Breast epithelium (tissue), 4 donors: ENCODE measurements at regions not wholly inside any gene's neighbourhood (a gene's known extent, or its start where the extent isn't known, plus 50 kb on each side); places are given as distances from the start of the nearest gene placed in this dataset.
"Not testable (repeated sequence)": the region's sequence is repeated elsewhere in the genome, so short reads cannot be mapped to it uniquely, and the experiment has no call there.

ENCODE experiments used
- DNase-seq, 2 donors: peaks; one replicate each; pipeline ENCODE4 v3.0.0-alpha.2; 2019; ENCODE audit warnings: low spot score in 2 of 2
- H3K27ac ChIP-seq, 2 donors: fragments of 200-600 bp; sonication (generic) in 1 of 2; one replicate each; pipeline ENCODE4 v1.5.1; 2016 to 2019; ENCODE audit warnings: mild to moderate bottlenecking in 1 of 2
- H3K27me3 ChIP-seq, 2 donors: fragments of 200-600 bp; sonication (generic) in 1 of 2; one replicate each; pipeline versions ENCODE4 v1.5.1 to v1.6.0; 2017 to 2019; ENCODE audit warnings: control low read depth in 1 of 2, mild to moderate bottlenecking in 1 of 2
- H3K36me3 ChIP-seq: fragments of 200-600 bp; one replicate; pipeline ENCODE4 v1.5.1; 2019
- H3K4me1 ChIP-seq, 2 donors: fragments of 200-600 bp; sonication (generic); one replicate each; pipeline ENCODE4 v1.5.1; 2016 to 2019; ENCODE audit warnings: control low read depth in 1 of 2
- H3K4me3 ChIP-seq, 3 donors: fragments of 200-600 bp; sonication (generic); 1 replicate in 2 of 3; 2 replicates in 1 of 3; pipeline ENCODE4 v1.5.1; 2016 to 2019; ENCODE audit warnings: mild to moderate bottlenecking in 3 of 3, moderate library complexity in 2 of 3
- H3K9me3 ChIP-seq, 2 donors: fragments of 200-600 bp; sonication (generic) in 1 of 2; one replicate each; pipeline ENCODE4 v1.5.1; 2016 to 2019; ENCODE audit warnings: control low read depth in 1 of 2
- intact Hi-C: fragments of 100-400 bp; cut with DNase I; formaldehyde crosslinking; loops from one replicate; pipeline ENCODE4 v1.15.1; 2023; ENCODE audit warnings: low total_unique reads

DNA sequence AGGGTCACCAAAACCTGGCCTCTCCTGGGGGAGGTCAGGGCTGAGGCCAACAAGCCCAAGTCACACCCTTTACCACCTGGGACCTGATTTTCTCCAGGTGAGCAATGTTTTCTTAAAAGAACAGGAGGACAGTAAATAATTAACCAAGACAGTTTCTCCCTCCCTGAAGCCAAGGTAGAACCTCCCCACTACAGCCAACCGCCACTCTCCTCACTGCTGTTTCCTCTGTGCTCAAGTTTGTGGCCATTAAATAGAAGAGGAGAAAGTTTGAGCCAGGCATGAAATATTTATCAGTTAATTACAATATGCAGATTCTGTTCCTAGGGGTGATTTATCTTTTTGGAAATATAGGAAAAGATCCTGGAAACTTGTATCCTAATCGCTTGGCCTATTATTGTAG is 150.6 kb upstream of the ANKRD20A1 start:
- H3K36me3 ChIP-seq, DNase-seq, H3K9me3 ChIP-seq, H3K4me1 ChIP-seq, H3K27me3 ChIP-seq, H3K4me3 ChIP-seq, H3K27ac ChIP-seq, intact Hi-C loops: not testable (repeated sequence)

DNA sequence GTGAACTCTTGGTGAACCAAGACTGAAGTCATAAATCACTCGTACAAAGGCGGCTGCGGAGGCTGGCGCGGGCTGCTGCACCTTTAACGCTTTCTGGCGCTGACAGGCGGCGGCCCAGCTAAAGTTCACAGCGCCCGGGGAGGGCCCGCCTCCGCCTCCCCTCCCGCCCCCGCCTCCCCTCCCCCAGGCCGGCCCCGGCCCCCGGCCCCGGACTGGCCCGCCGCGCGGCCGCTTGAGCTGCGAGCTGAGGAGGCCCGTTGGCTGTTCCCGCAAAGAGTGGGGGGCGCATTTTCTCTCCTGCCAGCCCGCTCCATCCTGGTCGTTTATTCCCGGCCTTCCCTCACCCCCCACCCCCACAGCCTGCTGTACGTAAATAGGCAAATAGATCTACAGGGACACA is 147.3 kb upstream of the ANKRD20A1 start:
- H3K27me3 ChIP-seq, H3K27ac ChIP-seq, H3K9me3 ChIP-seq, H3K4me3 ChIP-seq, H3K36me3 ChIP-seq, DNase-seq, intact Hi-C loops, H3K4me1 ChIP-seq: not testable (repeated sequence)

DNA sequence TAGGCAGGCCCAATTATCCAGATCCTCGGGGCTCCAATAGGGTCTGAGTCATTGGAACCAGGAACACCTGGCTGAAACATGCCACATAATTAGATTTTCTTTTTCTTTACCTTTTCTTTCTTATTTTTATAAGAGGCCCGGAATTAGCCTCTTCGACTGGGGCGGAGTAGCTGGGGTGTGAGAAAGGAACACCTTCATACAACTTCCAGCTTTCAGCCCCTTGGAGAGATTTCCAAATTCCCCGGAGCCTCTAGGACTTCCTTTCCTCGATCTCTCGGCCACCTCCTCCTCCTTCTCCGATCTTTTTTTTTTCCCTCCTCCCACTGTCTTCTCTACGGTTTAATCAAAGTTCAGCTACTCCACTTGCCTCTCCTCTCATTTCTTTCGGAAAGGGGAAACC is 146.8 kb upstream of the ANKRD20A1 start:
- H3K9me3 ChIP-seq, H3K4me1 ChIP-seq, H3K27ac ChIP-seq, intact Hi-C loops, H3K27me3 ChIP-seq, H3K36me3 ChIP-seq, H3K4me3 ChIP-seq: not testable (repeated sequence)
- DNase-seq, result peak; percentile 15 to 34

DNA sequence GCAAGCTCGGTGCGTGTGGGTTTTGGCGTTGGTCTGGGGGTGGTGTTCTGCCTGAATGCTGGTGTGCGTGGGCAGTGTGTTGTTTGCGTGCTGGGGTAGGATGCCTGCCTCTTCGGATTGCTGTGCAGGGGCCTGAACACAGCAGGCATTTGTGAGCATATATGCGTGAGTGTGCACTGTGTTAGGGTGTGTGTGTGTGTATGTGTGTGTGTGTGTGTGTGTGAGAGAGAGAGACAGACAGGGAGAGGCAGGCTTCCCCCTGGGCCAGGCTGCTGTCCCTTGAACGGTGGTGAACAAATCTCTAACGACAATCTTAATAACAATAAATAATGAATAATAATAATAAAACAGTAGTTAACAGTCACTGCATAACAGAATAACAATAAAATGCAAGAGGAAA is 145.8 kb upstream of the ANKRD20A1 start:
- H3K4me3 ChIP-seq, H3K36me3 ChIP-seq, H3K27me3 ChIP-seq, H3K4me1 ChIP-seq, intact Hi-C loops, DNase-seq, H3K9me3 ChIP-seq, H3K27ac ChIP-seq: not testable (repeated sequence)

DNA sequence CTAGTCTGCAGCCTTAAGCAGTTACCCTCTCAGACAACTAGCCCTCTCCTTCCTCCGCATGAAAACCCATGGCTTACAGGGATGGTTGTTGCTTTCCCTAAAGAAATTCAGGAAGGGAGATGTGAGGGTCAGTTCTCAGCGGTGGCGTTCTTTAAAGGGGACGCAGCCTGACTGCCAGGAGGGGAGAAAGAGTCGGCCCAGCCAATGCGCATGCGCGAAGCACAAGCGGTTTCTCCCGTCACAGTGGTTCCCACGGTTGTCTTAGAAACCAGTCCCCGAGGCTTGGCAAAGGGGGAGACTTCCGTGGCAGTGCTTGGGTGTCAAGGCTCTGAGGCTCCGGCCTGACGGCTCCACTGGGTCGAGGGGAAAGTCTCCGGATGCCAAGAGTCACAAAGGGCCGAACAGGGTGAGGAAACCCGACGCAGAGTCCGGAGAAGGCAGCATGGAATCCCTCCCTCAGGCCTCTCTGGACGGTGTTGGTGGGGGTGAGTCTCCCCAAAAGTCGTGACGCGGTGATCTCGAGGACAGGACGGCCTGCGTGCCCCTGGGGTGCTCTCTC is 140.8 kb upstream of the ANKRD20A1 start:
- H3K9me3 ChIP-seq, H3K27ac ChIP-seq, H3K27me3 ChIP-seq, H3K36me3 ChIP-seq, H3K4me1 ChIP-seq, intact Hi-C loops: not testable (repeated sequence)
- DNase-seq, result peak in 1 of 2 donors; percentile 17
- H3K4me3 ChIP-seq, result peak overlapping the region in 1 of 3 donors; percentile 35

DNA sequence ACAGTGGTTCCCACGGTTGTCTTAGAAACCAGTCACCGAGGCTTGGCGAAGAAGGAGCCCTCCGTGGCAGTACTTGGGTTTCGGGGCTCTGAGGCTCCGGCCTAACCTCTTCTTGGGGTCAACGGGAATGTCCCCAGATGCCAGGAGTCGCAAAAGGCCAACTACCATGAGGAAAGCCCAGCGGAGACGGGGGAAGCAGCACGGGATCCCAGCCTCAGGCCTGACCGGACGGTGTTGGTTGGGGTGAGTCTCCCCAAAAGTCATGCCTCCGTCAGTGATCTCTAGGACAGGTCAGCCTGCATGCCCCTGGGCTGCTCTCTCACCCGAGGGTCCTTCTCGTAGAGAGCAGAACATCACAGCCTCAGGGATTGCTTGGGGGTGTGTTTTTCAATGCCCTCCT is 138.2 kb upstream of the ANKRD20A1 start:
- H3K36me3 ChIP-seq, H3K4me3 ChIP-seq, H3K27me3 ChIP-seq, H3K27ac ChIP-seq, intact Hi-C loops, H3K4me1 ChIP-seq, H3K9me3 ChIP-seq: not testable (repeated sequence)
- DNase-seq, result peak in 1 of 2 donors; percentile 41

DNA sequence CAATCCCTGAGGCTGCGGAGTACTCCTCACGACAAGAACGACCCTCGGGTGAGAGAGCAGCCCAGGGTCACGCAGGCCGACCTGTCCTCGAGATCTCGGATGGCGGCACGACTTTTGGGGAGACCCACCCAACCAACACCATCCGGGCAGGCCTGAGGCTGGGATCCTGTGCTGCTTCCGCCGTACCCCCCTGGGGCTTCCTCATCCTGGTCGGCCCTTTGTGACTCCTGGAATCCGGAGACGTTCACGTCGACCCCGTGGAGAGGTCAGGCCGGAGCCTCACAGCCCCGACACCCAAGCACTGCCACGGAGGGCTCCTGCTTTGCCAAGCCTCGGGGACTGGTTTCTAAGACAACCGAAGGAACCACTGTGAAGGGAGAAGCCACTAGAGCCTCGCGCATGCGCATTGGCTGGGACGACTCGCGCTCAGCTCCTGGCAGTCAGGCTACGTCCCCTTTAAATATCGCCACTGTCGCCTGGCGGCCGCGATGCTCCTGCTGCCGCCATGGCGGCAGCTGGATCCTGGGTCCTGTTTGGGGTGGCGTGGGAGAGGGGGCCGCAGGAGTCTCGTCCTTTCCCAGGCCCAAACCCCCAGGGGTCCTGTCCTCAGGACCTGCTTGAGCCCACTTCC is 136.2 kb upstream of the ANKRD20A1 start:
- DNase-seq, H3K36me3 ChIP-seq, H3K4me3 ChIP-seq, H3K27me3 ChIP-seq, intact Hi-C loops, H3K4me1 ChIP-seq, H3K27ac ChIP-seq, H3K9me3 ChIP-seq: not testable (repeated sequence)

DNA sequence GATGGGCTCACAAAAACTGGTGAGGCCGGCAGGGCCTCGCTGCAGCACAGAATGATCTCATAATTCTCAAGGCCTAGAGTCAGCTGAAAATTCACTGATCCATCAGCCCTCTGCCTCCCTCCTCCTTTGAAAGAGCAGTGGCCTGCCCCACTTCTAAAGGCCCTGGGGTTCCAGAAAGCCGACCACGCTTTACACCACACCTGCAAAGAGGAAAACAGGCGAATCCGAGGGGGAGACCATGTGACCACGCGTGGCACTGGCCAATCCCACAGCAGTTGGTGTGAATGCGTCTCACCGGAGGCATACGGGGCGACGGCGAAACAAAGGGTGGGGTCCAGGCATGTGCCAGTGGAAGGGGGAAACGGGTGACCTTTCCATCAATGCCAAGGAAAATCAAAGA is 135.5 kb upstream of the ANKRD20A1 start:
- H3K4me1 ChIP-seq, H3K36me3 ChIP-seq, H3K27ac ChIP-seq, H3K9me3 ChIP-seq, H3K27me3 ChIP-seq, intact Hi-C loops: not testable (repeated sequence)
- DNase-seq, result peak; percentile 29 to 37
- H3K4me3 ChIP-seq, result peak overlapping the region; percentile 31 to 61 (median 42)

DNA sequence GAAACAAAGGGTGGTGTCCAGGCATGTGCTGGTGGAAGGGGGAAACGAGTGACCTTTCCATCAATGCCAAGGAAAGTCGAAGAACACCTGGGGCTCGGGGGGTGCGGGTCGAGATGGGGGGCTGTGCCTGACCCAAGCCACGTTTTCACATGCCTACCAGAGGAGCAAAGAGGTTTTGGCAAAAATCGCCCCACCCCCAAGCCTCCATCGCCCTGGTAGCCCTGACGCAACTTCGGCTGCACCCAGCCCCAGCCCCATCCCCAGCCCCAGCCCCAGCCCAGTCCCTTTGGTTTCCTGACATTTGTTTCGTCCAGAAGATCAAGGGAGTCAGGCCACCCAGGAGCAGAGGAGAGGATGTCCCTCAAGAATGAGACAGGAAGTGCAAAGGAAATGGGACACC is 133.8 kb upstream of the ANKRD20A1 start:
- H3K27me3 ChIP-seq, H3K9me3 ChIP-seq, H3K27ac ChIP-seq, H3K36me3 ChIP-seq, intact Hi-C loops, H3K4me1 ChIP-seq: not testable (repeated sequence)
- peak; percentile 18 to 53 for DNase-seq
- peak overlapping the region in 2 of 3 donors; percentile 34 to 48 for H3K4me3 ChIP-seq

DNA sequence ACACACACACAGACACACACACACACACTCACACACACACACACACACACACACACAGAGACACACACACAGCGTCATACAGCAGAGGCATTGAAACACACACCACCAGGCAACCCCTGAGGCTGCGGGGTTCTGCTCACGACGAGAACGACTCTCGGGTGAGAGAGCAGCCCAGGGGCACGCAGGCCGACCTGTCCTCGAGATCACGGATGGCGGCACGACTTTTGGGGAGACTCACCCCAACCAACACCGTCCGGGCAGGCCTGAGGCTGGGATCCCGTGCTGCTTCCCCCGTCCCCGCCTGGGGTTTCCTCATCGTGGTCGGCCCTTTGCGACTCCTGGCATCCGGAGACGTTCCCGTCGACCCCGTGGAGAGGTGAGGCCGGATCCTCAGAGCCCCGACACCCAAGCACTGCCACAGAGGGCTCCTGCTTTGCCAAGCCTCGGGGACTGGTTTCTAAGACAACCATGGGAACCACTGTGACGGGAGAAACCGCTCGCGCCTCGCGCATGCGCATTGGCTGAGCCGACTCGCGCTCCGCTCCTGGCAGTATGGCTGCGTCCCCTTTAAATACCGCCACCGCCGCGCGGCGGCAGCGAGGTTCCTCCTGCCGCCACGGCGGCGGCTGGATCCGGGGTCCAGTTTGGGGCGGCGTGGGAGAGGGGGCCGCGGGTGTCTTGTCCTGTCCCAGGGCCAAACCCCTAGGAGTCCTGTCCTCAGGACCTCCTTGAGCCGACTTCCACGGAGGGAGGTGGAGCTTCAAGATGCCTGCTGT is 132.3 kb upstream of the ANKRD20A1 start:
- H3K27ac ChIP-seq, result peak overlapping the region in 1 of 2 donors; percentile 72

DNA sequence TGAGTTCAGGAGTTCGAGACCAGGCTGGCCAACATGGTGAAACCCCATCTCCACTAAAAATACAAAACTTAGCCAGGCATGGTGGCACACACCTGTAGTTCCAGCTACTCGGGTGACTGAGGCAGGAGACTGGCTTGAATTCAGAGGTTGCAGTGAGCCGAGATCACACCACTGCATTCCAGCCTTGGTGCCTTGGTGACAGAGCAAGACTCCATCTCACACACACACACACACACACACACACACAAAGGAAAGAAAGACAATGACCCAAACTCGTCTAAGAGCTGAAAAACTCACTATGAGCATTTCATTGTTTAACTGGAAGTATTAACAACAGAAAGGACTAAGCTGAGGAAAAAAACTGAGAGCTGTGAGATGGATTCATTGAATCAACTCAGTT is 95.6 kb upstream of the ANKRD20A1 start:
- H3K4me1 ChIP-seq, H3K36me3 ChIP-seq, DNase-seq, H3K4me3 ChIP-seq, H3K27ac ChIP-seq, intact Hi-C loops, H3K9me3 ChIP-seq, H3K27me3 ChIP-seq: not testable (repeated sequence)

More for the DNA sequence above, 132.3 kb upstream of the ANKRD20A1 start:
- H3K36me3 ChIP-seq, intact Hi-C loops, H3K9me3 ChIP-seq, H3K4me1 ChIP-seq, H3K27me3 ChIP-seq: not testable (repeated sequence)
- peak in 1 of 2 donors; percentile 14 for DNase-seq
- peak overlapping the region; percentile 20 to 64 (median 41) for H3K4me3 ChIP-seq

DNA sequence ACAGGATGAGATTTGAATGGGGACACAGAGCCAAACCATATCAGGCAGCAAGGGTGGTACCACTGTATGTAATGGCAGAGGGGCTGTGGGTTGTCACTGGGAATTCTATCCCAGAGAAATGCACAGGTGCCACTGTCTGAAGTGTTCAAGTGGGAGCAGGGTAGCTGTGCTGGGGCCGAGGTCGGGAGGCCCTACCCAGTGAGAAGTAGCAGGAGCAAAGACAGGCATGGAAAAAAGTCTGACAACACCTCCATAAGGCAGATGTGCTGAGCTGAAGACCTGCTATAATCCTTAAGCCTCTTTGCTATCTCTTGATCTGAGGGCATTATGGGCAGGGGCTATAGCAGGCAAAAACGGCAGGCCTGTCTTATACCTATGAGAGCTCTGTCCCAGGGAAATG is 86.9 kb upstream of the ANKRD20A1 start:
- H3K27ac ChIP-seq, DNase-seq, H3K9me3 ChIP-seq, H3K36me3 ChIP-seq, H3K4me3 ChIP-seq, H3K4me1 ChIP-seq, H3K27me3 ChIP-seq, intact Hi-C loops: not testable (repeated sequence)

DNA sequence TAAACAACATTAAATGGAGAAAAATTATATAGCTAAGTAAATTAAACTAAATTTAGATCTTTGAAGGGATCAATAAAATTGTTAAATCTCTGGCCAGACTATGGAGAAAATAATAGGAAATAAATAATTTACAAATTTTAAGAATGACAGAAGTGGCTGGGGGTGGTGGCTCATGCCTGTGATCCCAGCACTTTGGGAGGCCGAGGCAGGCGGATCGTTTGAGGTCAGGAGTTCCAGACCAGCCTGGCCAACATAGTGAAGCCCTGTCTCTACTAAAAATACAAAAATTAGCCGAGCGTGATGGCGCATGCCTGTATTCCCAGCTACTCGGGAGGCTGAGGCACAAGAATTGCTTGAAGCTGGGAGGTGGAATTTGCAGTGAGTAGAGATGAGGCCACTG is 58.6 kb upstream of the ANKRD20A1 start:
- peak in 1 of 2 donors; percentile 14 for DNase-seq
- H3K4me3 ChIP-seq, H3K27ac ChIP-seq, H3K9me3 ChIP-seq, H3K36me3 ChIP-seq, H3K4me1 ChIP-seq, H3K27me3 ChIP-seq, intact Hi-C loops: not testable (repeated sequence)
